ENCODE measurements at regions not wholly inside any gene's neighbourhood (a gene's known extent, or its start where the extent isn't known, plus 50 kb on each side); places are given as distances from the start of the nearest gene placed in this dataset.

DNA sequence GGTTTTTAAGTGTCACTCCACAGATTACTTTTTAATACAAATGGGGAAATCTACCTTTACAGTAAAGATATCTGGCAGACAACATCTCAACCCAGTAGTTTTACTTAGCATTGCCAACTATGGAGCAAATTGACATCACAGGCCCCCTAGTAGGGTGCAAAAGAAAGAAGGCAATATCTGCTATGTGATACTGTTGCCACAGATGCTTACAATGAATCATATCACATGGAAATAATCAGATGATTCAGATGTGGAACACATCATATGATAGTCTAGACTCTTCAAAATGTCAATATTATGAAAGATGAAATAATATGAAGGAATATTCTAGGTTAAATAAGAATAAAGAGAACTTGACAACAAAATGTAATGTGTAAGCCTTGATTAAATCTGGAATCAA is 322.5 kb downstream of the BMP2 start:
- TF ChIP-seq EZH2 (IDR thresholded peaks at IDR 0.05; ENCODE audit: insufficient read depth, poor library complexity, severe bottlenecking) (no peak), EZH2phosphoT487 (IDR thresholded peaks at IDR 0.05; ENCODE audit: insufficient read depth, low read depth) (no peak)

Data from GM23248 (cell line).